Stimulated activated CD4-positive, alpha-beta T cell treated with anti-CD3 and anti-CD28 coated beads, Interleukin-2, amount 100 ng/mL, for 24 hours (primary cell): ENCODE measurements at regions not wholly inside any gene's neighbourhood (a gene's known extent, or its start where the extent isn't known, plus 50 kb on each side); places are given as distances from the start of the nearest gene placed in this dataset.
"Not testable (repeated sequence)": the region's sequence is repeated elsewhere in the genome, so short reads cannot be mapped to it uniquely, and the experiment has no call there.

ENCODE experiments used
- DNase-seq, 2 donors: peaks; one replicate each; pipeline ENCODE4 v3.0.0-alpha.2; 2020

- DNase-seq, result no peak
These were observed 73.4 kb upstream of the CTBP2 start for GRCh38 chr10:125233726-125234125.

- DNase-seq, result no peak
These were observed 72.5 kb upstream of the CTBP2 start for GRCh38 chr10:125232841-125233240.

- no peak for DNase-seq
These were observed 71.6 kb upstream of the CTBP2 start for GRCh38 chr10:125231813-125232475.

- no peak for DNase-seq
These were observed 70.9 kb upstream of the CTBP2 start for GRCh38 chr10:125231116-125231812.

- DNase-seq, result no peak
These were observed 69.9 kb upstream of the CTBP2 start for GRCh38 chr10:125230251-125230650.

- DNase-seq, result not testable (repeated sequence)
These were observed 68.0 kb upstream of the CTBP2 start for GRCh38 chr10:125228245-125228940.

GRCh38 chr10:125227546-125227945 lies 67.2 kb upstream of the CTBP2 start:
- no peak for DNase-seq

- no peak for DNase-seq
These were observed 66.5 kb upstream of the CTBP2 start for GRCh38 chr10:125226823-125227222.

GRCh38 chr10:125226005-125226404 lies 65.6 kb upstream of the CTBP2 start:
- DNase-seq, result no peak

GRCh38 chr10:125225051-125225450 lies 64.7 kb upstream of the CTBP2 start:
- DNase-seq, result no peak

- no peak for DNase-seq
These were observed 62.3 kb upstream of the CTBP2 start for GRCh38 chr10:125222515-125223308.

GRCh38 chr10:125221716-125222115 lies 61.4 kb upstream of the CTBP2 start:
- DNase-seq, result no peak

- DNase-seq, result no peak
These were observed 59.4 kb upstream of the CTBP2 start for GRCh38 chr10:125219776-125220175.

- no peak for DNase-seq
These were observed 58.6 kb upstream of the CTBP2 start for GRCh38 chr10:125218967-125219366.

GRCh38 chr10:125217990-125218675 lies 57.8 kb upstream of the CTBP2 start:
- no peak for DNase-seq

- DNase-seq, result no peak
These were observed 56.5 kb upstream of the CTBP2 start for GRCh38 chr10:125216861-125217260.

GRCh38 chr10:125216309-125216708 lies 55.9 kb upstream of the CTBP2 start:
- no peak for DNase-seq

- no peak for DNase-seq
These were observed 53.9 kb upstream of the CTBP2 start for GRCh38 chr10:125214283-125214570.

- no peak for DNase-seq
These were observed 53.3 kb upstream of the CTBP2 start for GRCh38 chr10:125213541-125214282.

GRCh38 chr10:125212150-125212809 lies 51.9 kb upstream of the CTBP2 start:
- no peak for DNase-seq
